ENCODE measurements at regions not wholly inside any gene's neighbourhood (a gene's known extent, or its start where the extent isn't known, plus 50 kb on each side); places are given as distances from the start of the nearest gene placed in this dataset.

- no peak overlapping the region for H3K4me3 Mint-ChIP-seq
- H3K27ac Mint-ChIP-seq, result no peak overlapping the region
- peaks cover 12% of the 10 kb centered on the region for H3K9me3 Mint-ChIP-seq (ENCODE audit: low read depth)
- H3K4me1 Mint-ChIP-seq (ENCODE audit: low read depth), result no peaks in the 10 kb centered on the region
- H3K27me3 Mint-ChIP-seq, result no peaks in the 10 kb centered on the region
- no peaks in the 10 kb centered on the region for H3K36me3 Mint-ChIP-seq
Observed at GRCh38 chr2:120849278-120849677, 113.6 kb downstream of the GLI2 start.

- Mint-ChIP-seq H3K27me3 (no peaks in the 10 kb centered on the region), H3K27ac (no peak overlapping the region), H3K36me3 (no peaks in the 10 kb centered on the region), H3K9me3 (ENCODE audit: low read depth) (peaks cover 12% of the 10 kb centered on the region), H3K4me3 (no peak overlapping the region), H3K4me1 (ENCODE audit: low read depth) (no peaks in the 10 kb centered on the region)
Observed at GRCh38 chr2:120850551-120850950, 114.9 kb downstream of the GLI2 start.

- Mint-ChIP-seq H3K36me3 (no peaks in the 10 kb centered on the region), H3K9me3 (ENCODE audit: low read depth) (peaks cover 12% of the 10 kb centered on the region), H3K27ac (no peak overlapping the region), H3K4me3 (no peak overlapping the region), H3K27me3 (no peaks in the 10 kb centered on the region), H3K4me1 (ENCODE audit: low read depth) (no peaks in the 10 kb centered on the region)
Observed at GRCh38 chr2:120851116-120851773, 115.6 kb downstream of the GLI2 start.

- H3K27me3 Mint-ChIP-seq, result no peaks in the 10 kb centered on the region
- H3K9me3 Mint-ChIP-seq (ENCODE audit: low read depth), result peaks cover 12% of the 10 kb centered on the region
- H3K27ac Mint-ChIP-seq, result no peak overlapping the region
- no peaks in the 10 kb centered on the region for H3K4me1 Mint-ChIP-seq (ENCODE audit: low read depth)
- no peak overlapping the region for H3K4me3 Mint-ChIP-seq
- H3K36me3 Mint-ChIP-seq, result no peaks in the 10 kb centered on the region
Observed at GRCh38 chr2:120852200-120852815, 116.6 kb downstream of the GLI2 start.

- Mint-ChIP-seq H3K9me3 (ENCODE audit: low read depth) (peaks cover 12% of the 10 kb centered on the region), H3K27me3 (no peaks in the 10 kb centered on the region), H3K4me1 (ENCODE audit: low read depth) (no peaks in the 10 kb centered on the region), H3K27ac (no peak overlapping the region), H3K36me3 (no peaks in the 10 kb centered on the region), H3K4me3 (no peak overlapping the region)
Observed at GRCh38 chr2:120853306-120854013, 117.8 kb downstream of the GLI2 start.

GRCh38 chr2:120854014-120854620 lies 118.4 kb downstream of the GLI2 start:
- Mint-ChIP-seq H3K27me3 (no peaks in the 10 kb centered on the region), H3K27ac (no peak overlapping the region), H3K36me3 (no peaks in the 10 kb centered on the region), H3K4me3 (no peak overlapping the region), H3K9me3 (ENCODE audit: low read depth) (peaks cover 8% of the 10 kb centered on the region), H3K4me1 (ENCODE audit: low read depth) (no peaks in the 10 kb centered on the region)

- H3K27ac Mint-ChIP-seq, result no peak overlapping the region
- no peaks in the 10 kb centered on the region for H3K27me3 Mint-ChIP-seq
- no peaks in the 10 kb centered on the region for H3K36me3 Mint-ChIP-seq
- no peak overlapping the region for H3K4me3 Mint-ChIP-seq
- peaks cover 2% of the 10 kb centered on the region for H3K9me3 Mint-ChIP-seq (ENCODE audit: low read depth)
- no peaks in the 10 kb centered on the region for H3K4me1 Mint-ChIP-seq (ENCODE audit: low read depth)
Observed at GRCh38 chr2:120854766-120855530, 119.3 kb downstream of the GLI2 start.

GRCh38 chr2:120855855-120856405 lies 120.3 kb downstream of the GLI2 start:
- Mint-ChIP-seq H3K36me3 (no peaks in the 10 kb centered on the region), H3K27ac (no peak overlapping the region), H3K4me1 (ENCODE audit: low read depth) (no peaks in the 10 kb centered on the region), H3K4me3 (no peak overlapping the region), H3K9me3 (ENCODE audit: low read depth) (no peaks in the 10 kb centered on the region), H3K27me3 (no peaks in the 10 kb centered on the region)

GRCh38 chr2:120856421-120856862 lies 120.8 kb downstream of the GLI2 start:
- Mint-ChIP-seq H3K27me3 (no peaks in the 10 kb centered on the region), H3K36me3 (no peaks in the 10 kb centered on the region), H3K9me3 (ENCODE audit: low read depth) (no peaks in the 10 kb centered on the region), H3K4me3 (no peak overlapping the region), H3K27ac (no peak overlapping the region), H3K4me1 (ENCODE audit: low read depth) (no peaks in the 10 kb centered on the region)

GRCh38 chr2:120857422-120857821 lies 121.8 kb downstream of the GLI2 start:
- Mint-ChIP-seq H3K9me3 (ENCODE audit: low read depth) (no peaks in the 10 kb centered on the region), H3K27me3 (no peaks in the 10 kb centered on the region), H3K4me1 (ENCODE audit: low read depth) (no peaks in the 10 kb centered on the region), H3K36me3 (no peaks in the 10 kb centered on the region), H3K27ac (no peak overlapping the region), H3K4me3 (no peak overlapping the region)

- H3K36me3 Mint-ChIP-seq, result no peaks in the 10 kb centered on the region
- H3K27me3 Mint-ChIP-seq, result no peaks in the 10 kb centered on the region
- H3K4me1 Mint-ChIP-seq (ENCODE audit: low read depth), result no peaks in the 10 kb centered on the region
- H3K27ac Mint-ChIP-seq, result no peak overlapping the region
- no peak overlapping the region for H3K4me3 Mint-ChIP-seq
- no peaks in the 10 kb centered on the region for H3K9me3 Mint-ChIP-seq (ENCODE audit: low read depth)
Observed at GRCh38 chr2:120857931-120858330, 122.3 kb downstream of the GLI2 start.

GRCh38 chr2:120858361-120859106 lies 122.9 kb downstream of the GLI2 start:
- Mint-ChIP-seq H3K27ac (no peak overlapping the region), H3K9me3 (ENCODE audit: low read depth) (no peaks in the 10 kb centered on the region), H3K4me1 (ENCODE audit: low read depth) (no peaks in the 10 kb centered on the region), H3K4me3 (no peak overlapping the region), H3K27me3 (no peaks in the 10 kb centered on the region), H3K36me3 (no peaks in the 10 kb centered on the region)

- no peaks in the 10 kb centered on the region for H3K27me3 Mint-ChIP-seq
- H3K4me1 Mint-ChIP-seq (ENCODE audit: low read depth), result no peaks in the 10 kb centered on the region
- no peak overlapping the region for H3K27ac Mint-ChIP-seq
- H3K9me3 Mint-ChIP-seq (ENCODE audit: low read depth), result no peaks in the 10 kb centered on the region
- no peak overlapping the region for H3K4me3 Mint-ChIP-seq
- no peaks in the 10 kb centered on the region for H3K36me3 Mint-ChIP-seq
Observed at GRCh38 chr2:120859128-120859527, 123.5 kb downstream of the GLI2 start.

Data from activated naive CD8-positive, alpha-beta T cell (primary cell).